Sigmoid colon (tissue), 4 donors: ENCODE measurements at regions not wholly inside any gene's neighbourhood (a gene's known extent, or its start where the extent isn't known, plus 50 kb on each side); places are given as distances from the start of the nearest gene placed in this dataset.

Experiments
- EP300 ChIP-seq, 4 donors: sonication (generic); formaldehyde crosslinking; IDR thresholded peaks; one replicate each; pipeline ENCODE4 v1.6.1; 2017; ENCODE audit warnings: antibody characterized with exemption in 4 of 4
- POLR2A ChIP-seq, 2 donors: fragments of 450-650 bp; IDR thresholded peaks; one replicate each; pipeline ENCODE4 v1.6.1; 2016; ENCODE audit warnings: antibody characterized with exemption in 2 of 2, mild to moderate bottlenecking in 2 of 2, moderate library complexity in 2 of 2
- TF ChIP-seq, protein P1 (sequence below), 4 experiments: fragments of 450-650 bp in 3 of 4; fragments of 200-600 bp in 1 of 4; IDR thresholded peaks; one replicate each; pipeline ENCODE4 v1.5.1; 2016 to 2019; ENCODE audit warnings: antibody characterized with exemption in 4 of 4, mild to moderate bottlenecking in 3 of 4, moderate library complexity in 2 of 4

DNA sequence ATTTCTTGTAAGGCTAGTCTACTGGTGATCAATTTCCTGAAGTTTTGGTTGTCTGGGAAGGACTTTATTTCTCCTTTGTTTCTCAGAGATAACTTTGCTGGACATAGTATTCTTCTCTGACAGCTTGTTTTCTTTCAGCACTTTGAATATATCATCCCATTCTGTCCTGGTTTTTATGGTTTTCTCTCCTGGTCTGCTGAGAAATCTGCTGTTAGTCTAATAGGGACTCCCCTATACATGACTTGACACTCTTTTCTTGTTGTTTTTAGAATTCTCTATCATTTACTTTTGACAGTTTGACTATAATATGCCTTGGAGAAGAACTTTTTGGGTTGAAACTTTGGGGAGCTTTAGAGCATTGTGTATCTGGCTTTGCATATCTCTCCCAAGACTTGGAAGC lies 112.5 kb downstream of the PRL start:
- TF ChIP-seq POLR2A (IDR thresholded peaks at IDR 0.05) = no peak
- TF ChIP-seq, protein P1, sequence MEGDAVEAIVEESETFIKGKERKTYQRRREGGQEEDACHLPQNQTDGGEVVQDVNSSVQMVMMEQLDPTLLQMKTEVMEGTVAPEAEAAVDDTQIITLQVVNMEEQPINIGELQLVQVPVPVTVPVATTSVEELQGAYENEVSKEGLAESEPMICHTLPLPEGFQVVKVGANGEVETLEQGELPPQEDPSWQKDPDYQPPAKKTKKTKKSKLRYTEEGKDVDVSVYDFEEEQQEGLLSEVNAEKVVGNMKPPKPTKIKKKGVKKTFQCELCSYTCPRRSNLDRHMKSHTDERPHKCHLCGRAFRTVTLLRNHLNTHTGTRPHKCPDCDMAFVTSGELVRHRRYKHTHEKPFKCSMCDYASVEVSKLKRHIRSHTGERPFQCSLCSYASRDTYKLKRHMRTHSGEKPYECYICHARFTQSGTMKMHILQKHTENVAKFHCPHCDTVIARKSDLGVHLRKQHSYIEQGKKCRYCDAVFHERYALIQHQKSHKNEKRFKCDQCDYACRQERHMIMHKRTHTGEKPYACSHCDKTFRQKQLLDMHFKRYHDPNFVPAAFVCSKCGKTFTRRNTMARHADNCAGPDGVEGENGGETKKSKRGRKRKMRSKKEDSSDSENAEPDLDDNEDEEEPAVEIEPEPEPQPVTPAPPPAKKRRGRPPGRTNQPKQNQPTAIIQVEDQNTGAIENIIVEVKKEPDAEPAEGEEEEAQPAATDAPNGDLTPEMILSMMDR (IDR thresholded peaks at IDR 0.05) = no peak
- no peak for TF ChIP-seq EP300 (IDR thresholded peaks at IDR 0.05)
